ENCODE measurements at regions not wholly inside any gene's neighbourhood (a gene's known extent, or its start where the extent isn't known, plus 50 kb on each side); places are given as distances from the start of the nearest gene placed in this dataset.

GRCh38 chr19:30923621-30924020, 425.6 kb downstream of the TSHZ3 start (continued):
- no peak for TF ChIP-seq CHD7 (IDR thresholded peaks at IDR 0.05; ENCODE audit: insufficient replicate concordance, low read length)
- TF ChIP-seq CREB1 (IDR thresholded peaks at IDR 0.05) = no peak
